Lower lobe of right lung (tissue), 2 donors: ENCODE measurements at regions not wholly inside any gene's neighbourhood (a gene's known extent, or its start where the extent isn't known, plus 50 kb on each side); places are given as distances from the start of the nearest gene placed in this dataset.
"Not testable (repeated sequence)": the region's sequence is repeated elsewhere in the genome, so short reads cannot be mapped to it uniquely, and the experiment has no call there.

Source experiments
- ATAC-seq, 2 donors: fragments of 200-7000 bp; cut with Tn5 transposase; one replicate each; pipeline ENCODE4 v1.9.1; 2020 to 2022; ENCODE audit warnings: mild to moderate bottlenecking in 2 of 2, moderate library complexity in 2 of 2
- DNase-seq: peaks from one replicate; pipeline ENCODE4 v3.0.0-alpha.2; 2020
- H3K27ac ChIP-seq: fragments of 200-600 bp; one replicate; pipeline ENCODE4 v1.8.0; 2022
- H3K27me3 ChIP-seq: fragments of 200-600 bp; one replicate; pipeline ENCODE4 v1.8.0; 2022; ENCODE audit warnings: low read depth
- H3K36me3 ChIP-seq: fragments of 200-600 bp; one replicate; pipeline ENCODE4 v1.8.0; 2022; ENCODE audit warnings: mild to moderate bottlenecking
- H3K4me1 ChIP-seq: fragments of 200-600 bp; one replicate; pipeline ENCODE4 v1.8.0; 2022
- H3K4me3 ChIP-seq: fragments of 200-600 bp; one replicate; pipeline ENCODE4 v1.8.0; 2022; ENCODE audit warnings: mild to moderate bottlenecking
- H3K9me3 ChIP-seq: fragments of 200-600 bp; one replicate; pipeline ENCODE4 v1.8.0; 2022
- intact Hi-C: fragments of 100-400 bp; cut with DNase I; formaldehyde crosslinking; loops from one replicate; pipeline ENCODE4 v1.11.0; 2022
- TF ChIP-seq, protein P1 (sequence below): fragments of 200-600 bp; IDR thresholded peaks from one replicate; pipeline ENCODE4 v1.8.0; 2022; ENCODE audit warnings: antibody characterized with exemption, mild to moderate bottlenecking
- donor health status: DM: no; HTN: yes; CAD: no; lungs with severe emphysema.

- peaks cover 12% of the 10 kb centered on the region for H3K27me3 ChIP-seq
- intact Hi-C loops: no loop called here
- no peaks in the 10 kb centered on the region for H3K36me3 ChIP-seq
- DNase-seq (peak; percentile 59), ATAC-seq (peak; percentile 47 to 53)
- no peak overlapping the region for H3K4me3 ChIP-seq
- TF ChIP-seq, protein P1, sequence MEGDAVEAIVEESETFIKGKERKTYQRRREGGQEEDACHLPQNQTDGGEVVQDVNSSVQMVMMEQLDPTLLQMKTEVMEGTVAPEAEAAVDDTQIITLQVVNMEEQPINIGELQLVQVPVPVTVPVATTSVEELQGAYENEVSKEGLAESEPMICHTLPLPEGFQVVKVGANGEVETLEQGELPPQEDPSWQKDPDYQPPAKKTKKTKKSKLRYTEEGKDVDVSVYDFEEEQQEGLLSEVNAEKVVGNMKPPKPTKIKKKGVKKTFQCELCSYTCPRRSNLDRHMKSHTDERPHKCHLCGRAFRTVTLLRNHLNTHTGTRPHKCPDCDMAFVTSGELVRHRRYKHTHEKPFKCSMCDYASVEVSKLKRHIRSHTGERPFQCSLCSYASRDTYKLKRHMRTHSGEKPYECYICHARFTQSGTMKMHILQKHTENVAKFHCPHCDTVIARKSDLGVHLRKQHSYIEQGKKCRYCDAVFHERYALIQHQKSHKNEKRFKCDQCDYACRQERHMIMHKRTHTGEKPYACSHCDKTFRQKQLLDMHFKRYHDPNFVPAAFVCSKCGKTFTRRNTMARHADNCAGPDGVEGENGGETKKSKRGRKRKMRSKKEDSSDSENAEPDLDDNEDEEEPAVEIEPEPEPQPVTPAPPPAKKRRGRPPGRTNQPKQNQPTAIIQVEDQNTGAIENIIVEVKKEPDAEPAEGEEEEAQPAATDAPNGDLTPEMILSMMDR: no peak
- no peak overlapping the region for H3K27ac ChIP-seq
- H3K9me3 ChIP-seq: no peaks in the 10 kb centered on the region
- no peaks in the 10 kb centered on the region for H3K4me1 ChIP-seq
Observed at GRCh38 chr20:30816182-30816645, 441.2 kb upstream of the DEFB115 start.

GRCh38 chr20:30821615-30822014, 435.8 kb upstream of the DEFB115 start:
- DNase-seq, H3K27ac ChIP-seq, intact Hi-C loops, H3K4me1 ChIP-seq, H3K36me3 ChIP-seq, H3K9me3 ChIP-seq, H3K27me3 ChIP-seq, ATAC-seq, H3K4me3 ChIP-seq: not testable (repeated sequence)

DNA sequence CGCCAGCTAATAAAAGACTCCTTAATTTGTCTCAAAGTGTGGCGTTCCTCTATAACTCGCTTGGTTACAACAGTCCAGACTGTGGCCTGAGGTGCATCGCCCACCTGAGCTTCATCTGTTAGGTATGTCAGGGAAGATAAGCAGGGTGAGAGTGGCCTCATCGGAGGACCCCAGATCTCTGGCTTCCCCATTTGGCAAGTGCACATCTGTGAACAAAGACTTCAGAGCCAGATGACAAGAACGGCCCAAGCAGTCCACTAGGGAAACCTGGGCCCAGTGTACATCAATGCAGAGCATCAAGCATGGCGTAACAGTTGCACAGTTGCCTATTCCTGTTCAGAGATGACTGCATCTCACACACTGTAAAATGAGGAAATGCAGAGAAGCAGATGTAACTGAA, 432.8 kb upstream of the DEFB115 start:
- H3K4me1 ChIP-seq, H3K36me3 ChIP-seq, ATAC-seq, H3K4me3 ChIP-seq, H3K27me3 ChIP-seq, H3K9me3 ChIP-seq, H3K27ac ChIP-seq, DNase-seq, intact Hi-C loops: not testable (repeated sequence)

- H3K36me3 ChIP-seq, H3K4me3 ChIP-seq, intact Hi-C loops, H3K27me3 ChIP-seq, H3K27ac ChIP-seq, DNase-seq, H3K4me1 ChIP-seq, ATAC-seq, H3K9me3 ChIP-seq: not testable (repeated sequence)
Observed at GRCh38 chr20:30845923-30846322, 411.5 kb upstream of the DEFB115 start.

DNA sequence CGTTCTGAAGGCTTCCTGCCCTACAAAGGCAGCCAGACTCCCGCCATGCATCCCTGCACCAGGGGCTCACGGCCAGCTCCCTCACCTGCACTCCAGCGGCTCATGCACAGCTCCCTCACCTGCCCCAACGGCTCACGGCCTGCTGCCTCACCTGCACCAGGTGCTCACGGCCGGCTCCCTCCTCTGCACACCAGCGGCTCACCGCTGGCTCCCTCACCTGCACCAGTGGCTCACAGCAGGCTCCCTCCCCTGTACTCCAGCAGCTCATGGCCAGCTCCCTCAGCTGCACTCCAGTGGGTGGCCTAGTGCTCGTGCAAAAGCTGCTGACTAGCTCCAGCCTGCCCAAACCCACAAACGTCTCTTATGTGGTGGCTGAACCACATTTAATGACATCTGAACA, 389.2 kb upstream of the DEFB115 start:
- peak in 1 of 2 donors; percentile 64 for ATAC-seq
- DNase-seq, H3K4me1 ChIP-seq, intact Hi-C loops, H3K4me3 ChIP-seq, H3K27me3 ChIP-seq, H3K27ac ChIP-seq, H3K36me3 ChIP-seq, H3K9me3 ChIP-seq: not testable (repeated sequence)

- DNase-seq, H3K27ac ChIP-seq, ATAC-seq, H3K4me1 ChIP-seq, H3K27me3 ChIP-seq, H3K4me3 ChIP-seq, H3K9me3 ChIP-seq, intact Hi-C loops, H3K36me3 ChIP-seq: not testable (repeated sequence)
Observed at GRCh38 chr20:30871127-30871526, 386.3 kb upstream of the DEFB115 start.

DNA sequence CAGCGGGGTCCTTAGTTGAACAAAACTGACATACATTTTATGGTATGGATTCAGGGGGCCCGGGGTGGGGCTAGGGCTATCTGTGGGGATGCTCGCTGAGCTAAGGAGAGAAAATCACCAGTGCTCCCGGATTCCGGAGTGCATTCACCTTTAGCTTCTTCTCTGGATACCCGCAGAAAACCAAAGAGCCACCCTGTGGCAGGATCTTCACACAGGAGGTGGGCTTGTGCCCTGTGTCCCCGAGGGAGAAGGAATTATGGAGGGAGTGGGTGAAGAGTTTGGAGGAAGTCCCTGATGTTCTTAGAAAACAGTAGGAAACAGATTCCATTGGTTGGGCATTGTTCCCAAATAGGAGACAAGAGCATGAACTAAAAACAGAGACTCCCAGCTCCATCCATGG, 385.2 kb upstream of the DEFB115 start:
- H3K27ac ChIP-seq, H3K27me3 ChIP-seq, ATAC-seq, H3K4me1 ChIP-seq, intact Hi-C loops, H3K4me3 ChIP-seq, DNase-seq, H3K9me3 ChIP-seq, H3K36me3 ChIP-seq: not testable (repeated sequence)

DNA sequence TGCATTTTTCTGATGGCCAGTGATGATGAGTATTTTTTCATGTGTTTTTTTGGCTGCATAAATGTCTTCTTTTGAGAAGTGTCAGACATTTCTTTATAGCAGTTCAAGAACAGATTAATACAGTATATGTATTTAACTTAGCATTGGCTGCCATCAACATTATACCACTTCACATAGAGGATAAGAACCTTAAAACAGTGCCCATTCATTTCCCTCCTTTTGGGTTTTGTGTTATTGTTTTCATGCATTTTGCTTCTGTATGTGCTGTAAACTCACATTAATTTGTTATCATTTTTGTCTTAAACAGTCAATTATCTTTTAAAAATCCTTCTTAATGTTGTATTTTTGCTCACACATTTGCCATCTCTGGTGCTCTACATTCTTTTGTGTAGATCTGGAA, 381.6 kb upstream of the DEFB115 start:
- H3K27ac ChIP-seq, ATAC-seq, H3K9me3 ChIP-seq, H3K4me3 ChIP-seq, DNase-seq, intact Hi-C loops, H3K36me3 ChIP-seq, H3K27me3 ChIP-seq, H3K4me1 ChIP-seq: not testable (repeated sequence)

DNA sequence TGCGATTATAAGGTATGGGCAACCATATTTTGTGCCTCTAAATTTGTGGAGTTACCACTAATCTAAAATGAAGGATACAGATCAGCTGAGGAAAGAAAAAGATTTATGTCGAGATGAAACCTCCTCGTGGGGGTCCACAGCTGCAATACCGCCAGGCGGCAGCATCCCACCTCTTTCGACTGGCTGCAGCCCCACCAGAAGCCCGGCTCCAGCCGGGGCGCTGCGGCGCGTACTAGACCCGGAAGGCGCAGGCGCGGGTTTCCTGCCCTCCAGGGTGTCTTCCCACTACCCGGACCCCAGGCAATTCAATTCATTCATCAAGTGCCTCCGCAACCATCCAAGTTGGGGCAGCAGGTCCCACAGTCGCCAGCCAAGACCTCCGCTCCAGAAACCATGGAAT, 366.1 kb upstream of the DEFB115 start:
- ATAC-seq, H3K4me3 ChIP-seq, H3K36me3 ChIP-seq, H3K27ac ChIP-seq, H3K9me3 ChIP-seq, H3K4me1 ChIP-seq, DNase-seq, intact Hi-C loops: not testable (repeated sequence)
- H3K27me3 ChIP-seq: peaks cover 35% of the 10 kb centered on the region
